Fibroblast of lung (primary cell): ENCODE measurements at regions not wholly inside any gene's neighbourhood (a gene's known extent, or its start where the extent isn't known, plus 50 kb on each side); places are given as distances from the start of the nearest gene placed in this dataset.

Experiments
- DNase-seq, 2 donors: peaks; one replicate each; pipeline versions ENCODE4 v3.0.0 to v3.0.0-alpha.2; 2010; ENCODE audit warnings: low read depth in 2 of 2
- H2AFZ ChIP-seq: 2 replicates; pipeline ENCODE4 v1.5.1; 2012; ENCODE audit warnings: low read length, control low read depth, inconsistent platforms
- H3K27ac ChIP-seq: 2 replicates; pipeline ENCODE4 v1.5.1; 2011; ENCODE audit warnings: low read length, control low read depth; ENCODE audit not compliant: insufficient read depth
- H3K27me3 ChIP-seq: 2 replicates; pipeline ENCODE4 v1.5.1; 2011; ENCODE audit warnings: mild to moderate bottlenecking, low read length; ENCODE audit not compliant: control insufficient read depth, insufficient read depth
- H3K36me3 ChIP-seq: 2 replicates; pipeline ENCODE4 v1.5.1; 2011; ENCODE audit warnings: low read length; ENCODE audit not compliant: control insufficient read depth, insufficient read depth
- H3K4me1 ChIP-seq: 2 replicates; pipeline ENCODE4 v1.5.1; 2011; ENCODE audit warnings: low read length; ENCODE audit not compliant: control insufficient read depth, insufficient read depth; ENCODE audit errors: extremely low read depth
- H3K4me2 ChIP-seq: 2 replicates; pipeline ENCODE4 v1.5.1; 2011; ENCODE audit warnings: low read length, control low read depth; ENCODE audit not compliant: insufficient read depth; ENCODE audit errors: extremely low read depth
- H3K4me3 ChIP-seq, 4 experiments: fragments of 200-600 bp in 1 of 4; sonication (generic) in 1 of 4; replicated peaks in 1 of 4; 2 replicates each; pipeline ENCODE4 v1.5.1; 2011 to 2016; ENCODE audit warnings: low read length in 4 of 4, low read depth in 3 of 4, mild to moderate bottlenecking in 3 of 4, control low read depth in 2 of 4, inconsistent platforms in 1 of 4, mixed read lengths in 1 of 4; ENCODE audit not compliant: insufficient read depth in 1 of 4; ENCODE audit errors: control extremely low read depth in 1 of 4
- H3K79me2 ChIP-seq: 2 replicates; pipeline ENCODE4 v1.5.1; 2012; ENCODE audit warnings: mild to moderate bottlenecking, low read length, inconsistent platforms; ENCODE audit not compliant: control insufficient read depth, insufficient read depth
- H3K9ac ChIP-seq: 2 replicates; pipeline ENCODE4 v1.5.1; 2011; ENCODE audit warnings: mild to moderate bottlenecking, low read length, control low read depth; ENCODE audit not compliant: insufficient read depth
- H3K9me3 ChIP-seq: 2 replicates; pipeline ENCODE4 v1.5.1; 2012; ENCODE audit warnings: low read depth, low read length; ENCODE audit not compliant: control insufficient read depth, insufficient read depth
- H4K20me1 ChIP-seq: 2 replicates; pipeline ENCODE4 v1.5.1; 2011; ENCODE audit warnings: low read length; ENCODE audit not compliant: control insufficient read depth, insufficient read depth; ENCODE audit errors: extremely low read depth
- EZH2 ChIP-seq: IDR thresholded peaks from 2 replicates; pipeline ENCODE4 v1.5.1; 2012; ENCODE audit warnings: low read length, control low read depth, mild to moderate bottlenecking; ENCODE audit errors: missing control alignments
- TF ChIP-seq, protein P1 (sequence below), 2 donors: IDR thresholded peaks in 1 of 2; conservative IDR thresholded peaks in 1 of 2; 1 replicate in 1 of 2; 2 replicates in 1 of 2; pipeline ENCODE4 v1.5.1; 2011 to 2012; ENCODE audit warnings: low read length in 2 of 2, control low read depth in 1 of 2, inconsistent platforms in 1 of 2, low read depth in 1 of 2, mild to moderate bottlenecking in 1 of 2

DNA sequence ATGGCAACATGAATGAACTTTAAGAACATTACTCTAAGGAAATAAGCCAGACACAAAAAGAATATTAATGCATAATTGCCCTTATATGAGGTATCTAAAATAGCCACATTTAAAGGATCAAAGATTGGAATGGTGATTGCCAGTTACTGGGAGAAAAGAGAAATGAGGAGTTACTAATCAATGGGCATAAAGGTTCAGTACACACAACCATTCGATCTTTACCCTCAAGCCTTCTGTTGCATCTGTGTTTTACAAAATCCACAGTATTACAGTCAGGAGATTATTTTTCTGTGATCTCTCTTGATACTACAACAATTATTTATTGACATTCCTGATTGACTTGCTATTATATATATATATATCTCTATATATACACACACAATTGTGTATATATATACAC is 310.0 kb upstream of the SLITRK5 start:
- H2AFZ ChIP-seq, result no peak overlapping the region
- no peaks in the 10 kb centered on the region for H4K20me1 ChIP-seq
- DNase-seq, result no peak
- H3K27ac ChIP-seq, result no peak overlapping the region
- no peak overlapping the region for H3K9ac ChIP-seq
- H3K4me1 ChIP-seq, result no peaks in the 10 kb centered on the region
- TF ChIP-seq, protein P1, sequence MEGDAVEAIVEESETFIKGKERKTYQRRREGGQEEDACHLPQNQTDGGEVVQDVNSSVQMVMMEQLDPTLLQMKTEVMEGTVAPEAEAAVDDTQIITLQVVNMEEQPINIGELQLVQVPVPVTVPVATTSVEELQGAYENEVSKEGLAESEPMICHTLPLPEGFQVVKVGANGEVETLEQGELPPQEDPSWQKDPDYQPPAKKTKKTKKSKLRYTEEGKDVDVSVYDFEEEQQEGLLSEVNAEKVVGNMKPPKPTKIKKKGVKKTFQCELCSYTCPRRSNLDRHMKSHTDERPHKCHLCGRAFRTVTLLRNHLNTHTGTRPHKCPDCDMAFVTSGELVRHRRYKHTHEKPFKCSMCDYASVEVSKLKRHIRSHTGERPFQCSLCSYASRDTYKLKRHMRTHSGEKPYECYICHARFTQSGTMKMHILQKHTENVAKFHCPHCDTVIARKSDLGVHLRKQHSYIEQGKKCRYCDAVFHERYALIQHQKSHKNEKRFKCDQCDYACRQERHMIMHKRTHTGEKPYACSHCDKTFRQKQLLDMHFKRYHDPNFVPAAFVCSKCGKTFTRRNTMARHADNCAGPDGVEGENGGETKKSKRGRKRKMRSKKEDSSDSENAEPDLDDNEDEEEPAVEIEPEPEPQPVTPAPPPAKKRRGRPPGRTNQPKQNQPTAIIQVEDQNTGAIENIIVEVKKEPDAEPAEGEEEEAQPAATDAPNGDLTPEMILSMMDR (conservative IDR thresholded peaks at IDR 0.05 in 1 of 2, IDR thresholded peaks at IDR 0.05 in 1 of 2; ENCODE audit: low read depth in 1 of 2, low read length in 2 of 2), result no peak
- TF ChIP-seq EZH2, result no peak
- H3K4me2 ChIP-seq, result no peak overlapping the region
- H3K36me3 ChIP-seq, result no peaks in the 10 kb centered on the region
- H3K27me3 ChIP-seq, result no peaks in the 10 kb centered on the region
- H3K9me3 ChIP-seq, result no peaks in the 10 kb centered on the region
- H3K4me3 ChIP-seq, result no peak overlapping the region
- H3K79me2 ChIP-seq, result no peaks in the 10 kb centered on the region

DNA sequence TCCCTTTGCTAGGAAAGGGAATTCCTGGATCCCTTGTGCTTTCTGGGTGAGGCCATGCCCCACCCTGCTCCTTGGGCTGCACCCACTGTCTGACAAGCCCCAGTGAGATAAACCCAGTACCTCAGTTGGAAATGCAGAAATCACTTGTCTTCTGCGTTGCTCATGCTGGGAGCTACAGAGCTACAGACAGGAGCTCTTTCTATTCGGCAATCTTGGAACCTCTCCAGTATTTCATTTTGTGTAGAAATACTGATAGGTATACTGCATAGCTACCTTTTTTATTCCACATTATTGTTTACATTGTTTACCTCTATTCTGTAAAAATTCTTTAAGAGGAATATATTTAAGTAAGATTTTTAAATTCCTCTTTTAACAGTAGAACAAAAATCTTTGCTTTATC is 302.5 kb upstream of the SLITRK5 start:
- no peaks in the 10 kb centered on the region for H3K4me1 ChIP-seq
- no peak for DNase-seq
- no peak overlapping the region for H2AFZ ChIP-seq
- no peak for TF ChIP-seq EZH2
- TF ChIP-seq, protein P1 (conservative IDR thresholded peaks at IDR 0.05 in 1 of 2, IDR thresholded peaks at IDR 0.05 in 1 of 2; ENCODE audit: low read depth in 1 of 2, low read length in 2 of 2), result no peak
- no peaks in the 10 kb centered on the region for H3K36me3 ChIP-seq
- no peak overlapping the region for H3K4me2 ChIP-seq
- H4K20me1 ChIP-seq, result no peaks in the 10 kb centered on the region
- H3K9ac ChIP-seq, result no peak overlapping the region
- H3K4me3 ChIP-seq, result no peak overlapping the region
- H3K27me3 ChIP-seq, result no peaks in the 10 kb centered on the region
- H3K79me2 ChIP-seq, result no peaks in the 10 kb centered on the region
- H3K9me3 ChIP-seq, result no peaks in the 10 kb centered on the region
- no peak overlapping the region for H3K27ac ChIP-seq

DNA sequence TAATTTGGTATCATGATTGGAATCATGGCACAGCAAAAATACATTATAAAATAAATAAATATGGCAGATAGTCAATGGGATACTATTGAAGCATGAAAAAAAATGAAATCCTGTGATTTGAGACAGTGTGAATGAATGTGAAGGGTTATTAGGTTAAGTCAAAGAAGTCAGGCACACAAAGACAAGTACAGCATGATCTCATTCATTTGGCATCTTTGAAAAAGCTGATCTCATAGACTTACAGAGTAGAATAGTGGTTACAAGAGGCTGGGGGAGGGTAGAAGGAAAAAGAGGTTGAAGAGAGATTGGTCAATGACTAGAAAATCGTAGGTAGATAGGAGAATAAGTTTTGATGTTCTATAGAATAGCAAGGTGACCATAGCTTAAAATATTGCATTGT is 295.1 kb upstream of the SLITRK5 start:
- TF ChIP-seq EZH2, result no peak
- TF ChIP-seq, protein P1 (conservative IDR thresholded peaks at IDR 0.05 in 1 of 2, IDR thresholded peaks at IDR 0.05 in 1 of 2; ENCODE audit: low read depth in 1 of 2, low read length in 2 of 2), result no peak
- Histone ChIP-seq H4K20me1 (no peaks in the 10 kb centered on the region), H3K9me3 (no peaks in the 10 kb centered on the region), H2AFZ (no peak overlapping the region), H3K27me3 (no peaks in the 10 kb centered on the region), H3K4me3 (no peak overlapping the region), H3K4me1 (no peaks in the 10 kb centered on the region), H3K9ac (no peak overlapping the region), H3K79me2 (no peaks in the 10 kb centered on the region), H3K4me2 (no peak overlapping the region), H3K36me3 (no peaks in the 10 kb centered on the region), H3K27ac (no peak overlapping the region)
- DNase-seq, result peak in 1 of 2 donors; percentile 40
